H1 (cell line): ENCODE measurements at regions not wholly inside any gene's neighbourhood (a gene's known extent, or its start where the extent isn't known, plus 50 kb on each side); places are given as distances from the start of the nearest gene placed in this dataset.

Experiments
- CTCF ChIA-PET: fragments of 300-600 bp; sonication (Branson Sonifier 250); formaldehyde crosslinking; loops from one replicate; lab custom pipeline; 2021; ENCODE audit not compliant: partially characterized antibody; lab: Charles Lee
- POLR2A ChIA-PET: fragments of 300-600 bp; sonication (Branson Sonifier 250); formaldehyde crosslinking; loops from one replicate; lab custom pipeline; 2021; ENCODE audit warnings: inconsistent platforms; ENCODE audit not compliant: partially characterized antibody; lab: Charles Lee
- DNase-seq, 2 experiments: peaks; one replicate each; pipeline versions ENCODE4 v3.0.0 to v3.0.0-alpha.2; 2010 to 2022; ENCODE audit warnings: low spot score in 2 of 2, low read depth in 1 of 2, mixed read lengths in 1 of 2
- FAIRE-seq: peaks from 2 replicates; lab custom pipeline; 2011; peaks lifted over from hg19 to GRCh38; lab: Jason Lieb, UNC
- H2AFZ ChIP-seq: 2 replicates; pipeline ENCODE4 v1.8.1; 2012; ENCODE audit warnings: low read length, inconsistent platforms
- H2AK5ac ChIP-seq: 2 replicates; pipeline ENCODE4 v1.6.1; 2013; ENCODE audit warnings: low read depth, low read length
- H2BK120ac ChIP-seq: replicated peaks from 2 replicates; pipeline ENCODE3; 2013; ENCODE audit warnings: low read depth, low read length, inconsistent platforms
- H2BK12ac ChIP-seq: 2 replicates; pipeline ENCODE4 v1.6.1; 2013; ENCODE audit warnings: low read depth, low read length
- H2BK15ac ChIP-seq: 2 replicates; pipeline ENCODE4 v1.6.1; 2013; ENCODE audit warnings: low read length
- H2BK20ac ChIP-seq: 2 replicates; pipeline ENCODE4 v1.6.1; 2013; ENCODE audit warnings: low read length
- H2BK5ac ChIP-seq: 2 replicates; pipeline ENCODE4 v1.6.1; 2013; ENCODE audit warnings: low read depth, low read length
- H3K14ac ChIP-seq: 2 replicates; pipeline ENCODE4 v1.6.1; 2013; ENCODE audit warnings: inconsistent platforms; ENCODE audit not compliant: insufficient read length
- H3K18ac ChIP-seq: 2 replicates; pipeline ENCODE4 v1.6.1; 2013; ENCODE audit warnings: low read length; ENCODE audit errors: extremely low read depth
- H3K23ac ChIP-seq: 2 replicates; pipeline ENCODE4 v1.6.1; 2013; ENCODE audit warnings: inconsistent platforms; ENCODE audit not compliant: insufficient read length
- H3K23me2 ChIP-seq: 2 replicates; pipeline ENCODE4 v1.6.1; 2013; ENCODE audit warnings: low read depth, low read length
- H3K27ac ChIP-seq: 2 replicates; pipeline ENCODE4 v1.6.1; 2011; ENCODE audit warnings: low read depth, low read length, inconsistent platforms
- H3K27me3 ChIP-seq, 4 experiments: replicated peaks in 1 of 4; 1 replicate in 1 of 4; 2 replicates in 3 of 4; pipeline versions ENCODE4 v1.6.1 to v1.8.1; 2011 to 2013; ENCODE audit warnings: low read length in 3 of 4, mild to moderate bottlenecking in 3 of 4, inconsistent platforms in 2 of 4, mixed read lengths in 2 of 4, moderate library complexity in 1 of 4; ENCODE audit not compliant: control insufficient read depth in 3 of 4, insufficient read depth in 3 of 4; ENCODE audit errors: extremely low read depth in 1 of 4
- H3K36me3 ChIP-seq, 4 experiments: 2 replicates each; pipeline versions ENCODE4 v1.6.1 to v1.8.1; 2011 to 2013; ENCODE audit warnings: mild to moderate bottlenecking in 4 of 4, low read length in 3 of 4, moderate library complexity in 2 of 4, control low read depth in 1 of 4, inconsistent platforms in 1 of 4; ENCODE audit not compliant: insufficient read depth in 4 of 4, control insufficient read depth in 2 of 4
- H3K4ac ChIP-seq: replicated peaks from 2 replicates; pipeline ENCODE3; 2013; ENCODE audit warnings: low read length, low read depth, mixed read lengths, inconsistent platforms; ENCODE audit not compliant: insufficient read length
- H3K4me1 ChIP-seq, 4 experiments: replicated peaks in 1 of 4; 1 replicate in 1 of 4; 2 replicates in 3 of 4; pipeline versions ENCODE4 v1.6.1 to v1.8.1; 2011 to 2013; ENCODE audit warnings: low read length in 3 of 4, inconsistent platforms in 2 of 4, mixed read lengths in 1 of 4; ENCODE audit not compliant: insufficient read depth in 4 of 4, control insufficient read depth in 3 of 4
- H3K4me2 ChIP-seq, 2 experiments: 2 replicates each; pipeline versions ENCODE4 v1.6.1 to v1.8.1; 2011 to 2013; ENCODE audit warnings: low read depth in 2 of 2, low read length in 2 of 2, control low read depth in 1 of 2, inconsistent platforms in 1 of 2, mild to moderate bottlenecking in 1 of 2; ENCODE audit not compliant: insufficient read depth in 1 of 2
- H3K4me3 ChIP-seq, 4 experiments: fragments of 200-600, 300-600 bp in 1 of 4; sonication (generic), shearing (Covaris generic), sonication (Bioruptor Twin) in 1 of 4; 2 replicates each; pipeline versions ENCODE4 v1.5.1 to v1.8.1; 2011 to 2016; ENCODE audit warnings: low read length in 4 of 4, low read depth in 3 of 4, control low read depth in 2 of 4, inconsistent platforms in 2 of 4, mild to moderate bottlenecking in 2 of 4, mixed read lengths in 1 of 4, moderate library complexity in 1 of 4; ENCODE audit not compliant: insufficient read depth in 2 of 4; ENCODE audit errors: extremely low read depth in 1 of 4
- H3K56ac ChIP-seq: replicated peaks from 2 replicates; pipeline ENCODE3; 2013; ENCODE audit warnings: low read depth, mild to moderate bottlenecking, mixed read lengths, low read length, inconsistent platforms; ENCODE audit not compliant: insufficient read length
- H3K79me1 ChIP-seq: 2 replicates; pipeline ENCODE4 v1.6.1; 2013; ENCODE audit warnings: low read depth, low read length, control low read depth
- H3K79me2 ChIP-seq, 2 experiments: 2 replicates each; pipeline versions ENCODE4 v1.6.1 to v1.8.1; 2012 to 2013; ENCODE audit warnings: low read length in 2 of 2, mild to moderate bottlenecking in 2 of 2, inconsistent platforms in 1 of 2; ENCODE audit not compliant: insufficient read depth in 2 of 2, control insufficient read depth in 1 of 2
- H3K9ac ChIP-seq, 4 experiments: replicated peaks in 1 of 4; 1 replicate in 1 of 4; 2 replicates in 3 of 4; pipeline versions ENCODE4 v1.6.1 to v1.8.1; 2011 to 2013; ENCODE audit warnings: low read depth in 3 of 4, low read length in 3 of 4, control low read depth in 2 of 4, mild to moderate bottlenecking in 2 of 4, moderate library complexity in 2 of 4, inconsistent platforms in 1 of 4; ENCODE audit errors: extremely low read depth in 1 of 4
- H3K9me3 ChIP-seq, 2 experiments: 2 replicates each; pipeline versions ENCODE4 v1.6.1 to v1.8.1; 2012 to 2013; ENCODE audit warnings: mild to moderate bottlenecking in 2 of 2, moderate library complexity in 2 of 2, control low read depth in 1 of 2, inconsistent platforms in 1 of 2, low read depth in 1 of 2, low read length in 1 of 2, mixed read lengths in 1 of 2; ENCODE audit not compliant: insufficient read depth in 2 of 2
- H4K20me1 ChIP-seq, 2 experiments: replicated peaks in 1 of 2; 2 replicates each; pipeline versions ENCODE3 to v1.8.1; 2011 to 2013; ENCODE audit warnings: inconsistent platforms in 2 of 2, low read length in 2 of 2, mild to moderate bottlenecking in 1 of 2; ENCODE audit not compliant: insufficient read depth in 2 of 2, control insufficient read depth in 1 of 2
- H4K5ac ChIP-seq: 2 replicates; pipeline ENCODE4 v1.6.1; 2013; ENCODE audit warnings: low read length, low read depth, mixed read lengths, inconsistent platforms; ENCODE audit not compliant: insufficient read length
- H4K8ac ChIP-seq: 2 replicates; pipeline ENCODE4 v1.8.0; 2013; ENCODE audit warnings: mild to moderate bottlenecking, moderate library complexity, low read length, inconsistent platforms; ENCODE audit not compliant: insufficient read depth; ENCODE audit errors: extremely low read depth
- H4K91ac ChIP-seq: replicated peaks from 2 replicates; pipeline ENCODE3; 2013; ENCODE audit warnings: low read length, mixed read lengths, inconsistent platforms; ENCODE audit not compliant: insufficient read length
- ATF3 ChIP-seq: IDR thresholded peaks from 2 replicates; pipeline ENCODE4 v1.6.1; 2011; ENCODE audit warnings: low read depth, mild to moderate bottlenecking, low read length; ENCODE audit not compliant: insufficient read depth
- NANOG ChIP-seq: IDR thresholded peaks from 2 replicates; pipeline ENCODE4 v1.6.1; 2011; ENCODE audit warnings: low read length, low read depth, mild to moderate bottlenecking, inconsistent platforms; ENCODE audit not compliant: insufficient read depth, poor library complexity, severe bottlenecking
- RAD21 ChIP-seq, 2 experiments: IDR thresholded peaks in 1 of 2; conservative IDR thresholded peaks in 1 of 2; 2 replicates each; pipeline ENCODE4 v1.6.1; 2011; ENCODE audit warnings: low read depth in 2 of 2, low read length in 2 of 2, improper control_type of control experiment in 1 of 2, inconsistent platforms in 1 of 2, mild to moderate bottlenecking in 1 of 2, moderate library complexity in 1 of 2
- RBBP5 ChIP-seq: IDR thresholded peaks from 2 replicates; pipeline ENCODE4 v1.7.1; 2012; ENCODE audit warnings: low read depth, mild to moderate bottlenecking, inconsistent platforms, low read length, moderate library complexity, borderline replicate concordance
- SP1 ChIP-seq: IDR thresholded peaks from 2 replicates; pipeline ENCODE4 v1.6.1; 2011; ENCODE audit warnings: low read depth, low read length
- WGBS, 2 experiments: shearing (Covaris generic) in 1 of 2; methylation state at CpG; one replicate each; pipeline versions ENCODE4 v1.1.6 to v1.1.7; 2013 to 2015; ENCODE audit warnings: low lambda C conversion rate in 2 of 2, mixed read lengths in 2 of 2, inconsistent platforms in 1 of 2, low coverage in 1 of 2, missing lambda C conversion rate in 1 of 2; ENCODE audit not compliant: insufficient replicate concordance in 2 of 2, insufficient coverage in 1 of 2, insufficient read length in 1 of 2; ENCODE audit errors: extremely low coverage in 1 of 2, missing lambda C conversion rate in 1 of 2; 5-methylcytosine and 5-hydroxymethylcytosine counted together

GRCh38 chr2:7288484-7288883, 371.3 kb downstream of the RNF144A start:
- H4K91ac ChIP-seq, result no peak overlapping the region
- H3K9ac ChIP-seq, result no peak overlapping the region
- WGBS, 2 experiments, result 94% methylated on average over 4 of the region's 4 CpGs; no CpG with 5 or more reads in 1 of the 2 experiments
- H3K4ac ChIP-seq, result no peak overlapping the region
- H2BK120ac ChIP-seq, result no peak overlapping the region
- H3K4me2 ChIP-seq, result no peak overlapping the region
- no peaks in the 10 kb centered on the region for H3K79me2 ChIP-seq
- ChIA-PET POLR2A (no interaction called here), CTCF (interaction anchor here (2.0 kb wide), 1 partner anchor 12 kb away, joined by 7 read pairs; no protein-coding TSS in a partner anchor)
- H3K27me3 ChIP-seq, result no peaks in the 10 kb centered on the region
- no peak overlapping the region for H3K14ac ChIP-seq
- H3K18ac ChIP-seq, result no peak overlapping the region
- no peak overlapping the region for H2BK15ac ChIP-seq
- no peak overlapping the region for H2BK5ac ChIP-seq
- no peak overlapping the region for H3K4me3 ChIP-seq
- no peak overlapping the region for H2AK5ac ChIP-seq
- H3K27ac ChIP-seq, result no peak overlapping the region
- no peak overlapping the region for H3K56ac ChIP-seq
- FAIRE-seq (no peak), DNase-seq (no peak)
- no peak overlapping the region for H4K5ac ChIP-seq
- no peaks in the 10 kb centered on the region for H3K9me3 ChIP-seq
- H4K8ac ChIP-seq, result no peak overlapping the region
- H3K79me1 ChIP-seq, result no peaks in the 10 kb centered on the region
- no peaks in the 10 kb centered on the region for H4K20me1 ChIP-seq
- no peaks in the 10 kb centered on the region for H3K23me2 ChIP-seq
- TF ChIP-seq NANOG, result no peak
- no peak for TF ChIP-seq RAD21 (IDR thresholded peaks at IDR 0.05 in 1 of 2, conservative IDR thresholded peaks at IDR 0.05 in 1 of 2; ENCODE audit: low read depth in 2 of 2, low read length in 2 of 2)
- TF ChIP-seq SP1, result no peak
- TF ChIP-seq ATF3, result no peak
- TF ChIP-seq RBBP5, result no peak
- TF ChIP-seq, all 59 proteins: peak for 0
- Histone ChIP-seq H2AFZ (no peak overlapping the region), H3K4me1 (no peaks in the 10 kb centered on the region), H2BK20ac (no peak overlapping the region), H2BK12ac (no peak overlapping the region), H3K36me3 (no peaks in the 10 kb centered on the region), H3K23ac (no peak overlapping the region)
